Neuronal stem cell (in vitro differentiated cells): ENCODE measurements at regions not wholly inside any gene's neighbourhood (a gene's known extent, or its start where the extent isn't known, plus 50 kb on each side); places are given as distances from the start of the nearest gene placed in this dataset.

ENCODE experiments used
- DNase-seq: peaks from one replicate; pipeline ENCODE4 v3.0.0-alpha.2; 2013; ENCODE audit warnings: low spot score
- H2AFZ ChIP-seq: one replicate; pipeline ENCODE4 v1.6.1; 2013; ENCODE audit warnings: mild to moderate bottlenecking, low read length, inconsistent platforms
- H2AK5ac ChIP-seq: 2 replicates; pipeline ENCODE4 v1.6.1; 2013; ENCODE audit warnings: low read depth, mild to moderate bottlenecking, inconsistent platforms, low read length, moderate library complexity, mixed read lengths
- H2BK120ac ChIP-seq: 2 replicates; pipeline ENCODE4 v1.6.1; 2013; ENCODE audit warnings: low read depth, mild to moderate bottlenecking, inconsistent platforms, low read length, moderate library complexity, mixed read lengths
- H2BK12ac ChIP-seq: one replicate; pipeline ENCODE4 v1.6.1; 2013; ENCODE audit warnings: low read length, inconsistent platforms
- H2BK15ac ChIP-seq: 2 replicates; pipeline ENCODE4 v1.6.1; 2013; ENCODE audit warnings: mild to moderate bottlenecking, low read length, inconsistent platforms, mixed read lengths
- H2BK5ac ChIP-seq: one replicate; pipeline ENCODE4 v1.6.1; 2013; ENCODE audit warnings: inconsistent platforms, mild to moderate bottlenecking, low read length, moderate library complexity
- H3K14ac ChIP-seq: one replicate; pipeline ENCODE4 v1.6.1; 2013; ENCODE audit warnings: low read length, inconsistent platforms
- H3K18ac ChIP-seq: 2 replicates; pipeline ENCODE4 v1.6.1; 2013; ENCODE audit warnings: low read length, inconsistent platforms
- H3K23ac ChIP-seq: 2 replicates; pipeline ENCODE4 v1.6.1; 2013; ENCODE audit warnings: low read depth, mild to moderate bottlenecking, mixed read lengths, low read length, inconsistent platforms; ENCODE audit not compliant: poor library complexity
- H3K27ac ChIP-seq: replicated peaks from 3 replicates; pipeline ENCODE4 v1.5.1; 2013; ENCODE audit warnings: low read length, inconsistent platforms
- H3K27me3 ChIP-seq, 3 experiments: 2 replicates each; pipeline ENCODE4 v1.6.1; 2013; ENCODE audit warnings: low read length in 3 of 3, mild to moderate bottlenecking in 2 of 3, inconsistent platforms in 1 of 3, low read depth in 1 of 3, mixed read lengths in 1 of 3, moderate library complexity in 1 of 3; ENCODE audit not compliant: control insufficient read depth in 3 of 3, insufficient read depth in 3 of 3
- H3K36me3 ChIP-seq, 2 donors: replicated peaks in 1 of 2; 2 replicates each; pipeline ENCODE4 v1.6.1; 2013; ENCODE audit warnings: low read length in 2 of 2; ENCODE audit not compliant: control insufficient read depth in 2 of 2, insufficient read depth in 2 of 2
- H3K4ac ChIP-seq: 2 replicates; pipeline ENCODE4 v1.6.1; 2013; ENCODE audit warnings: inconsistent platforms, mild to moderate bottlenecking, low read length, moderate library complexity
- H3K4me1 ChIP-seq, 2 donors: 1 replicate in 1 of 2; 2 replicates in 1 of 2; pipeline ENCODE4 v1.6.1; 2013; ENCODE audit warnings: low read length in 2 of 2, low read depth in 1 of 2; ENCODE audit not compliant: control insufficient read depth in 2 of 2, insufficient read depth in 1 of 2
- H3K4me2 ChIP-seq: one replicate; pipeline ENCODE4 v1.6.1; 2013; ENCODE audit warnings: mild to moderate bottlenecking, low read length, inconsistent platforms; ENCODE audit not compliant: insufficient read depth, poor library complexity, severe bottlenecking
- H3K4me3 ChIP-seq, 2 donors: 2 replicates each; pipeline ENCODE4 v1.5.1; 2013; ENCODE audit warnings: low read length in 2 of 2, mild to moderate bottlenecking in 2 of 2, inconsistent platforms in 1 of 2, moderate library complexity in 1 of 2
- H3K79me1 ChIP-seq: one replicate; pipeline ENCODE4 v1.6.1; 2013; ENCODE audit warnings: low read depth, mild to moderate bottlenecking, inconsistent platforms, low read length, moderate library complexity
- H3K9ac ChIP-seq: one replicate; pipeline ENCODE4 v1.6.1; 2013; ENCODE audit warnings: mild to moderate bottlenecking, low read depth, low read length, inconsistent platforms; ENCODE audit not compliant: poor library complexity
- H3K9me3 ChIP-seq, 2 donors: replicated peaks in 1 of 2; 2 replicates each; pipeline versions ENCODE3 to v1.6.1; 2013; ENCODE audit warnings: low read length in 2 of 2, mild to moderate bottlenecking in 2 of 2, inconsistent platforms in 1 of 2, low read depth in 1 of 2, mixed read lengths in 1 of 2, moderate library complexity in 1 of 2; ENCODE audit not compliant: control insufficient read depth in 2 of 2, insufficient read depth in 1 of 2
- H4K8ac ChIP-seq: one replicate; pipeline ENCODE4 v1.6.1; 2013; ENCODE audit warnings: low read depth, mild to moderate bottlenecking, inconsistent platforms, low read length, moderate library complexity
- H4K91ac ChIP-seq: one replicate; pipeline ENCODE4 v1.6.1; 2013; ENCODE audit warnings: low read length, low read depth, mild to moderate bottlenecking, inconsistent platforms; ENCODE audit not compliant: poor library complexity
- WGBS, 2 donors: extraction: QIAGEN DNeasy Blood & Tissue Kit; methylation state at CpG; one replicate each; pipeline ENCODE4 v1.1.7; 2013; ENCODE audit warnings: missing lambda C conversion rate in 2 of 2, mixed read lengths in 1 of 2; ENCODE audit not compliant: insufficient read length in 2 of 2, insufficient replicate concordance in 1 of 2; ENCODE audit errors: extremely low coverage in 2 of 2; 5-methylcytosine and 5-hydroxymethylcytosine counted together

- Histone ChIP-seq H3K27ac (no peak overlapping the region), H2AFZ (no peak overlapping the region), H2BK15ac (no peak overlapping the region), H2BK120ac (no peak overlapping the region), H2AK5ac (no peak overlapping the region), H3K4me3 (no peak overlapping the region), H3K18ac (no peak overlapping the region), H3K9ac (no peak overlapping the region), H3K23ac (no peak overlapping the region), H3K9me3 (no peaks in the 10 kb centered on the region), H4K8ac (no peak overlapping the region), H3K14ac (no peak overlapping the region), H3K27me3 (no peaks in the 10 kb centered on the region), H3K4me2 (no peak overlapping the region), H4K91ac (no peak overlapping the region), H3K79me1 (no peaks in the 10 kb centered on the region), H3K4ac (no peak overlapping the region), H2BK12ac (no peak overlapping the region), H3K36me3 (no peaks in the 10 kb centered on the region), H2BK5ac (no peak overlapping the region), H3K4me1 (no peaks in the 10 kb centered on the region)
- DNase-seq, result no peak
Measured at GRCh38 chr1:81714636-81715035, 86.1 kb upstream of the ADGRL2 start.

- Histone ChIP-seq H3K36me3 (no peaks in the 10 kb centered on the region), H3K27ac (no peak overlapping the region), H3K9me3 (no peaks in the 10 kb centered on the region), H3K23ac (no peak overlapping the region), H3K14ac (no peak overlapping the region), H3K79me1 (no peaks in the 10 kb centered on the region), H3K4me2 (no peak overlapping the region), H4K8ac (no peak overlapping the region), H2BK12ac (no peak overlapping the region), H2AK5ac (no peak overlapping the region), H3K9ac (no peak overlapping the region), H3K4me3 (no peak overlapping the region), H3K4me1 (no peaks in the 10 kb centered on the region), H2BK120ac (no peak overlapping the region), H2BK15ac (no peak overlapping the region), H4K91ac (no peak overlapping the region), H3K27me3 (no peaks in the 10 kb centered on the region), H2BK5ac (no peak overlapping the region), H3K18ac (no peak overlapping the region), H3K4ac (no peak overlapping the region), H2AFZ (no peak overlapping the region)
- no CpG with 5 or more reads among the region's 3 CpGs for WGBS, 2 donors
- no peak for DNase-seq
Measured at GRCh38 chr1:81712425-81712824, 88.3 kb upstream of the ADGRL2 start.

- H4K8ac ChIP-seq, result no peak overlapping the region
- H3K4me2 ChIP-seq, result no peak overlapping the region
- no peak overlapping the region for H3K23ac ChIP-seq
- no peak for DNase-seq
- H3K14ac ChIP-seq, result no peak overlapping the region
- H3K79me1 ChIP-seq, result no peaks in the 10 kb centered on the region
- WGBS, 2 donors, result no CpG with 5 or more reads among the region's 2 CpGs
- H2BK120ac ChIP-seq, result no peak overlapping the region
- no peak overlapping the region for H2BK5ac ChIP-seq
- no peaks in the 10 kb centered on the region for H3K27me3 ChIP-seq
- no peak overlapping the region for H2BK12ac ChIP-seq
- no peak overlapping the region for H2AK5ac ChIP-seq
- no peak overlapping the region for H3K9ac ChIP-seq
- H2AFZ ChIP-seq, result no peak overlapping the region
- H3K18ac ChIP-seq, result no peak overlapping the region
- no peak overlapping the region for H3K4ac ChIP-seq
- no peak overlapping the region for H3K4me3 ChIP-seq
- H3K27ac ChIP-seq, result no peak overlapping the region
- no peaks in the 10 kb centered on the region for H3K9me3 ChIP-seq
- no peaks in the 10 kb centered on the region for H3K4me1 ChIP-seq
- H2BK15ac ChIP-seq, result no peak overlapping the region
- H3K36me3 ChIP-seq, result no peaks in the 10 kb centered on the region
- H4K91ac ChIP-seq, result no peak overlapping the region
Measured at GRCh38 chr1:81710857-81711256, 89.9 kb upstream of the ADGRL2 start.

- no peak overlapping the region for H3K4ac ChIP-seq
- H2BK120ac ChIP-seq, result no peak overlapping the region
- no peak overlapping the region for H3K27ac ChIP-seq
- no peaks in the 10 kb centered on the region for H3K79me1 ChIP-seq
- no peak overlapping the region for H3K9ac ChIP-seq
- H3K4me2 ChIP-seq, result no peak overlapping the region
- H4K91ac ChIP-seq, result no peak overlapping the region
- no peak overlapping the region for H2BK5ac ChIP-seq
- H3K14ac ChIP-seq, result no peak overlapping the region
- no peaks in the 10 kb centered on the region for H3K9me3 ChIP-seq
- H2AFZ ChIP-seq, result no peak overlapping the region
- no peak overlapping the region for H3K23ac ChIP-seq
- H4K8ac ChIP-seq, result no peak overlapping the region
- H2AK5ac ChIP-seq, result no peak overlapping the region
- no peak overlapping the region for H3K18ac ChIP-seq
- H3K4me1 ChIP-seq, result no peaks in the 10 kb centered on the region
- no peaks in the 10 kb centered on the region for H3K36me3 ChIP-seq
- no peaks in the 10 kb centered on the region for H3K27me3 ChIP-seq
- no peak overlapping the region for H2BK15ac ChIP-seq
- no peak overlapping the region for H2BK12ac ChIP-seq
- WGBS, 2 donors, result no CpG with 5 or more reads among the region's 1 CpG
- no peak overlapping the region for H3K4me3 ChIP-seq
- DNase-seq, result no peak
Measured at GRCh38 chr1:81708250-81708649, 92.5 kb upstream of the ADGRL2 start.
